ENCODE measurements at regions not wholly inside any gene's neighbourhood (a gene's known extent, or its start where the extent isn't known, plus 50 kb on each side); places are given as distances from the start of the nearest gene placed in this dataset.

GRCh38 chr1:233549404-233549803 lies 64.5 kb upstream of the KCNK1 start:
- no peak for TF ChIP-seq TCF7L2 (IDR thresholded peaks at IDR 0.05; ENCODE audit: borderline replicate concordance, extremely low read depth, insufficient read depth, insufficient read length)
- no peak for TF ChIP-seq CTCF (IDR thresholded peaks at IDR 0.05 in 2 of 3, conservative IDR thresholded peaks at IDR 0.05 in 1 of 3; ENCODE audit: borderline replicate concordance in 1 of 3, insufficient read depth in 1 of 3, low read depth in 2 of 3, low read length in 2 of 3)
- no peak for TF ChIP-seq MAX (IDR thresholded peaks at IDR 0.05)
- TF ChIP-seq YY1 (IDR thresholded peaks at IDR 0.05; ENCODE audit: extremely low read depth, insufficient replicate concordance, low read depth, low read length), result no peak
- TF ChIP-seq JUND (IDR thresholded peaks at IDR 0.05), result no peak
- no peak for TF ChIP-seq ZFX (IDR thresholded peaks at IDR 0.05)
- TF ChIP-seq EZH2 (IDR thresholded peaks at IDR 0.05), result no peak
